LNCAP (cell line): ENCODE measurements at regions not wholly inside any gene's neighbourhood (a gene's known extent, or its start where the extent isn't known, plus 50 kb on each side); places are given as distances from the start of the nearest gene placed in this dataset.

ENCODE experiments used
- CTCF ChIP-seq: fragments of 450-650 bp; IDR thresholded peaks from 2 replicates; pipeline ENCODE4 v1.5.1; 2017; ENCODE audit warnings: mild to moderate bottlenecking

DNA sequence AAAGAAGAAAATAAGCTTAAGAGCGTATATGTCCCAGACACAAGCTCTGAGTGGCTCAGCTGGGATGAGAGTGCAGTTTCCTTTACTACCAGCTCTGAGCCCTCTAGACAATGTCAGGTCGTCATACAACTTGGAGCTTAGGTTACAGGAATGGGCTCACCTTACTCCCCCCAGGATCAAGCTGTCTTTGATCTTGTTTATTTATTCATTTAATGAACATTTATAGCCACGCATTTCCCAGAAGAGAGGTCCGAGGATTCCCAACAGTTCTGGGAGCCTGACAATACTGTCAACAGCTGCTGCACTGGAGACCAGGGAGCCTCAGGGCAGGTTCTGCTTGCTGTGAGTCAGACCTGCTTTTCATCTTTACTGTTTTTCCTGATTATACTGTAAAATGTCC, 378.9 kb downstream of the PLPP3 start:
- TF ChIP-seq CTCF = no peak

DNA sequence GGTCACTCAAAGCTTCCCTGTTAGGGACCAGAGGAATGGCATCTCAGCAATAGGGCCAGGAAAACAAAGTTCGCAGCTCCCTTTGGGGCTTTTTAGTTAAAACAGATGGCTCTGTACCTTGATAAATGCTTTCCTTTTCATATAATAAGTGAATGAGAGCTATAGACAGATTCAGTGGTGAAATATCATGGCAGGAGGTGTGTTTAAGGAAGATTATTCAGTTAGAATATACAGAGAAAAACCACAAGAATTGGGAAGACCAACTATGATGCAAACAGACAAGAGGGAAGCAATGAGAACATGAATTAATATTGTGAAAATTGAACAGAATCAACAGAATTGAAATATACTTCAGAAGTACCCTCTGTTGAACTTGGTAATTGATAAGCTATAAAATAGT, 379.4 kb downstream of the PLPP3 start:
- no peak for TF ChIP-seq CTCF

DNA sequence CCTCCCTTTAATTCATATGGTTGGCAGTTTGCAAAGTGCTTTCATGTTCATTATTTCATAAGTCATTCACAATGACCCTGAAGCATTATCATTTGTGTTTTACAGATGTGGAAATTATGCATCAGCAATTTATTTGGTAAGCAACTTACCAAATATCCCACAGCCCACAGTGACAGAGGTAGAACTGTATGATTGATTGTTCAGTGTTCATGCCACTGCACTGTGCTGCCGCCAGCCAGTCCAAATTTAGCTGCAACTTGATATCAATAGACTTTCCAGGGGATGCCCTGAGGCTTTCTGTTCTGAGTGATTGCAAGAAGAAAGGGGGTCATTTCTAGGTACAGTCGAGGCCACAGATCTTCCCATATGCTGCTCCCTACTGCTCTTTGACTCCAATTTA, 380.3 kb downstream of the PLPP3 start:
- TF ChIP-seq CTCF = no peak

GRCh38 chr1:56197946-56198345, 381.4 kb downstream of the PLPP3 start:
- no peak for TF ChIP-seq CTCF

DNA sequence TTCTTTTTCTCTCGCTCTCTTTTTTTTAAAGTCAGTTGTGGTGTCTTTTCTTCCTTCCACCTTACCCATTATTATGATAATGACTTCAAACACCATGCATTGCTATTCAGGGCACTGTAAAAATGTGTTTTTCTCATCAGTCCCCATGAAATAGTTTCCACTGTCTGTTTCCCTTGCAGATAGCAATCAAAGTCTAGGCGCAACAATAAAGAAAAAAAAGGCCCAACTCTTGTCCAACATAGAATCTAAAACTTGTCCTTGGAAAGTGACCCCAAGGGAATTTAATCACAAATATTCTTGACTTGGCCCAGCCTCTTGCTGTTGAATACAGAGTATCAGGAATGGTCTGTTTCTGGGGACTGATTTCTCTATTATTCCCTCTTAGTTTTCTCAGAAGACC, 382.5 kb downstream of the PLPP3 start:
- TF ChIP-seq CTCF = no peak

- TF ChIP-seq CTCF = no peak
Measured at GRCh38 chr1:56194701-56195300, 384.6 kb downstream of the PLPP3 start.

DNA sequence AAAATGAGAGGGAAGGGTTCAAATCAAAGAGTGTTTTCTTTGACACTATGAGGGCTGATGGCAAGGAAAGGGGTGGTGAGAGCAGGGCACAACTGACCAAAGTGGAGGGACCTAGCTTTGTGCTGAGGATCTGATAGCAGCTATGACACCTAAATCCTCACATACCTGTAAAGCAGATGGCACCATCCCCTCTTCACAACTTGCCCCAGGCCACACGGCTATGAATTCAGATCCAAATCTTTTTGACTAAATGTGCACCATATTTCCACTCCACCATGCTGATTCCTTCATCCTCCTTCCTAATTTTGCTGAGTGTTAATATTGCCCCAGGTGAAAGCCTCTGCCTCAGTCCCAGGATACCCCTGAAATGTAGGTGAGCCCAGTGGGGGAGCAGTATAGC, 385.7 kb downstream of the PLPP3 start:
- no peak for TF ChIP-seq CTCF

DNA sequence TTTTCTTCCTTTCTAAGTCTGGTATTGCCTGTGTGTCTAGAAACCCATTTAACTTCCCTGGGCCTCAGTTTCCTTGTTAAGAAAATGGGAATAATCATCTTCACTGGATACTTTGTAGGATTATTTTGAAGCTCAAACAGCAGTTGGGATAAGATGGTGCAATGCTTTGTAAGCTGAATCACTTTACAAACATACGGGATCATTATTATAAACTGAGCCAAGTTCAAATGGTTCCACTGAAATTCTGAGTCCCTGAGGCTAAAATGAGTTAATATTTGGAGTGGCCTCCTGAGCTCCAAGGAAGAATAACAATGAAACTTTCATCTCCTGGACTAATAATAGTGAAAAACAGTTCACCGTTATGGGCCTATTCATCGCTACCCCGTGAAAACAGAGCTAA, 388.0 kb downstream of the PLPP3 start:
- no peak for TF ChIP-seq CTCF
